Caco-2 (cell line): ENCODE measurements at regions not wholly inside any gene's neighbourhood (a gene's known extent, or its start where the extent isn't known, plus 50 kb on each side); places are given as distances from the start of the nearest gene placed in this dataset.
A peak's percentile ranks its signal among the peaks of the same experiment; 100 is the strongest.

Source experiments
- BruUV-seq: library from RNA; stranded (reverse); fragments of 400-500 nt; replicated peaks from 2 replicates; lab custom pipeline; 2021; lab: Mats Ljungman, UMichigan
- CTCF ChIA-PET: fragments of 300-600 bp; sonication (Branson Sonifier 250); formaldehyde crosslinking; loops from one replicate; lab custom pipeline; 2022; ENCODE audit warnings: antibody characterized with exemption; lab: Charles Lee
- POLR2A ChIA-PET: fragments of 300-600 bp; sonication (Branson Sonifier 250); formaldehyde crosslinking; loops from one replicate; lab custom pipeline; 2022; ENCODE audit warnings: antibody characterized with exemption; lab: Charles Lee
- DNase-seq, 2 experiments: peaks; one replicate each; pipeline versions ENCODE4 v3.0.0 to v3.0.0-alpha.2; 2020 to 2022
- H3K27me3 ChIP-seq: replicated peaks from 2 replicates; pipeline ENCODE4 v1.6.0; 2011; ENCODE audit warnings: low read length; ENCODE audit not compliant: control insufficient read depth, insufficient read depth
- H3K36me3 ChIP-seq: 2 replicates; pipeline ENCODE4 v1.5.1; 2011; ENCODE audit warnings: low read length; ENCODE audit not compliant: control insufficient read depth, insufficient read depth
- H3K4me1 ChIP-seq: fragments of 250-450 bp; sonication (Bioruptor Pico); 2 replicates; pipeline ENCODE4 v1.5.1; 2020; ENCODE audit warnings: mild to moderate bottlenecking
- H3K4me3 ChIP-seq: 2 replicates; pipeline ENCODE4 v1.5.1; 2011; ENCODE audit warnings: low read depth, mild to moderate bottlenecking, control low read depth, low read length
- H3K9me3 ChIP-seq: fragments of 250-450 bp; sonication (Bioruptor Pico); 2 replicates; pipeline ENCODE4 v1.5.1; 2020; ENCODE audit warnings: mild to moderate bottlenecking, moderate library complexity
- H3K27ac Mint-ChIP-seq: one replicate; pipeline ENCODE4 v1.8.0; 2022; ENCODE audit warnings: mixed read lengths; ENCODE audit not compliant: unreplicated experiment
- H3K27me3 Mint-ChIP-seq: one replicate; pipeline ENCODE4 v1.8.0; 2022; ENCODE audit warnings: mixed read lengths; ENCODE audit not compliant: insufficient read depth, unreplicated experiment
- H3K36me3 Mint-ChIP-seq: one replicate; pipeline ENCODE4 v1.8.0; 2022; ENCODE audit warnings: mild to moderate bottlenecking, mixed read lengths; ENCODE audit not compliant: insufficient read depth, unreplicated experiment
- H3K4me1 Mint-ChIP-seq: one replicate; pipeline ENCODE4 v1.8.0; 2022; ENCODE audit warnings: low read depth, mixed read lengths; ENCODE audit not compliant: unreplicated experiment
- H3K4me3 Mint-ChIP-seq: one replicate; pipeline ENCODE4 v1.8.0; 2022; ENCODE audit warnings: mild to moderate bottlenecking, moderate library complexity, mixed read lengths; ENCODE audit not compliant: unreplicated experiment
- H3K9me3 Mint-ChIP-seq: one replicate; pipeline ENCODE4 v1.8.0; 2022; ENCODE audit warnings: mixed read lengths; ENCODE audit not compliant: unreplicated experiment
- intact Hi-C: fragments of 100-400 bp; cut with micrococcal nuclease; formaldehyde crosslinking; loops from one replicate; pipeline ENCODE4 v1.10.0; 2022; ENCODE audit not compliant: unreplicated experiment
- TF ChIP-seq, protein P1 (sequence below), 2 experiments: fragments of 200-600 bp in 1 of 2; IDR thresholded peaks; 1 replicate in 1 of 2; 2 replicates in 1 of 2; pipeline versions ENCODE4 v1.5.1 to v1.8.0; 2011 to 2022; ENCODE audit warnings: antibody characterized with exemption in 1 of 2, control low read depth in 1 of 2, inconsistent platforms in 1 of 2, low read depth in 1 of 2, low read length in 1 of 2, mild to moderate bottlenecking in 1 of 2, moderate library complexity in 1 of 2; ENCODE audit not compliant: insufficient read depth in 1 of 2, severe bottlenecking in 1 of 2, unreplicated experiment in 1 of 2

DNA sequence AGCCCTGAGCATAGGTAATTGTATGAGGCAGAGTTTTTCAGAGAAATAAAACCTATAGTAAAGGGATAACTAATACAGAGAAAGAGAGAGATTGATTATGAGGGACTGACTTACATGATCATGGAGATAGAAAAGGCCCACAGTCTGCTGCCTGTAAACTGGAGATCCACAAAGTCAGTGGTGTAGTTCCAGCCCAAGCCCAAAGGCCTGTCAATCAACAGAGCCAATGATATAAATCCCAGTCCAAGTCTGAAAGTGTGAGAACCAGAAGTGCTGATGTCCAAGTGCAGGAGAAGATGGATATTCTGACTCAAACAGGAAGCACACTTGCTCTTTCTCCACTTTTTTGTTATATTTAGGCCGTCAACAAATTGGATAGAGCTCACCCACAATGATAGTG lies 340.1 kb upstream of the RGS18 start:
- intact Hi-C loops: no loop called here
- H3K9me3 Mint-ChIP-seq: peaks cover 6% of the 10 kb centered on the region
- H3K4me3 ChIP-seq: no peak overlapping the region
- no peaks in the 10 kb centered on the region for H3K4me1 Mint-ChIP-seq
- H3K36me3 Mint-ChIP-seq: no peaks in the 10 kb centered on the region
- H3K36me3 ChIP-seq: no peaks in the 10 kb centered on the region
- CTCF ChIA-PET: no interaction called here
- BruUV-seq: no TSS peak
- H3K27me3 Mint-ChIP-seq: no peaks in the 10 kb centered on the region
- H3K4me1 ChIP-seq: no peaks in the 10 kb centered on the region
- TF ChIP-seq, protein P1, sequence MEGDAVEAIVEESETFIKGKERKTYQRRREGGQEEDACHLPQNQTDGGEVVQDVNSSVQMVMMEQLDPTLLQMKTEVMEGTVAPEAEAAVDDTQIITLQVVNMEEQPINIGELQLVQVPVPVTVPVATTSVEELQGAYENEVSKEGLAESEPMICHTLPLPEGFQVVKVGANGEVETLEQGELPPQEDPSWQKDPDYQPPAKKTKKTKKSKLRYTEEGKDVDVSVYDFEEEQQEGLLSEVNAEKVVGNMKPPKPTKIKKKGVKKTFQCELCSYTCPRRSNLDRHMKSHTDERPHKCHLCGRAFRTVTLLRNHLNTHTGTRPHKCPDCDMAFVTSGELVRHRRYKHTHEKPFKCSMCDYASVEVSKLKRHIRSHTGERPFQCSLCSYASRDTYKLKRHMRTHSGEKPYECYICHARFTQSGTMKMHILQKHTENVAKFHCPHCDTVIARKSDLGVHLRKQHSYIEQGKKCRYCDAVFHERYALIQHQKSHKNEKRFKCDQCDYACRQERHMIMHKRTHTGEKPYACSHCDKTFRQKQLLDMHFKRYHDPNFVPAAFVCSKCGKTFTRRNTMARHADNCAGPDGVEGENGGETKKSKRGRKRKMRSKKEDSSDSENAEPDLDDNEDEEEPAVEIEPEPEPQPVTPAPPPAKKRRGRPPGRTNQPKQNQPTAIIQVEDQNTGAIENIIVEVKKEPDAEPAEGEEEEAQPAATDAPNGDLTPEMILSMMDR (IDR thresholded peaks at IDR 0.05; ENCODE audit: insufficient read depth in 1 of 2, low read depth in 1 of 2, low read length in 1 of 2, severe bottlenecking in 1 of 2, unreplicated experiment in 1 of 2): no peak
- H3K27ac Mint-ChIP-seq: no peak overlapping the region
- H3K27me3 ChIP-seq: no peaks in the 10 kb centered on the region
- DNase-seq: no peak
- no peaks in the 10 kb centered on the region for H3K9me3 ChIP-seq
- no peak overlapping the region for H3K4me3 Mint-ChIP-seq
- POLR2A ChIA-PET: no interaction called here

DNA sequence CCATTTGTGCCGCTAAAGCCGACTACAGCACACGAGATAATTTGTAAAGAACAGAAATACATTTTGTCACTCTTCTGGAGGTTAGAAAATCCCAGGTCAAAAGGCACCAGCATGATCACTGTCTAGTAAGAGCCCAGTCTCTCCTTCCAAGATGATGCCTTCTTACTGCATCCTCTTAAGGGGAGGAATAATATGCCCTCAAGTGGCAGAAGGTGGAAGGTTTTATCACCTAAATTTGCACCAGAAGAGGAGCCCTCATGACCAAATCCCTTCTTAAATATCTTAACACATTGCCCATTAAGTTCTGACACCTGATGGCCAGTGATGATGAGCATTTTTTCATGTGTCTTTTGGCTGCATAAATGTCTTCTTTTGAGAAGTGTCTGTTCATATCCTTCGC lies 326.7 kb upstream of the RGS18 start:
- BruUV-seq: no TSS peak
- H3K4me1 ChIP-seq: no peaks in the 10 kb centered on the region
- no peak overlapping the region for H3K4me3 Mint-ChIP-seq
- H3K9me3 ChIP-seq: no peaks in the 10 kb centered on the region
- POLR2A ChIA-PET: no interaction called here
- no peaks in the 10 kb centered on the region for H3K4me1 Mint-ChIP-seq
- CTCF ChIA-PET: no interaction called here
- intact Hi-C loops: no loop called here
- no peaks in the 10 kb centered on the region for H3K36me3 ChIP-seq
- no peaks in the 10 kb centered on the region for H3K36me3 Mint-ChIP-seq
- peak in 1 of 2 experiments; percentile 4 for DNase-seq
- TF ChIP-seq, protein P1 (IDR thresholded peaks at IDR 0.05; ENCODE audit: insufficient read depth in 1 of 2, low read depth in 1 of 2, low read length in 1 of 2, severe bottlenecking in 1 of 2, unreplicated experiment in 1 of 2): no peak
- no peak overlapping the region for H3K4me3 ChIP-seq
- no peak overlapping the region for H3K27ac Mint-ChIP-seq
- no peaks in the 10 kb centered on the region for H3K27me3 Mint-ChIP-seq
- H3K9me3 Mint-ChIP-seq: no peaks in the 10 kb centered on the region
- H3K27me3 ChIP-seq: no peaks in the 10 kb centered on the region

DNA sequence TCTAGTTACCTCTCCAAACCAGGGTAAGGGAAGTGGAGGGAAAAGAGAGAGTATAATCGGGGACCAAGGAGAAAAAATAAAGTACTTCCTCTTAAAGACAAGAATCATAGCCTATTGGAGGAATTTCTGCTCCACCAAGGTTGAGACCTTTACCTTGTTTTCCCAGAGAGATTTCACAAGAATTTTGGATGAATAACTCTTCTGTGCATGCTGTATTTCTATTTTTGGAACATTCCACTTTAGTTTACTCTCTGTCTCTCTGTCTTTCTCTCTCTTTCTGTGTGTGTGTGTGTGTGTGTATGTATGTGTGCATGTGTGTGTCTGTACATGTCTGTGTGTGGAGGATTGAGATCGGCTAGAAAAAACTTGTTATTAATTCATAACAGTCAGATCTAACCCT lies 318.4 kb upstream of the RGS18 start:
- H3K9me3 ChIP-seq: no peaks in the 10 kb centered on the region
- no peaks in the 10 kb centered on the region for H3K27me3 ChIP-seq
- Mint-ChIP-seq H3K4me3 (no peak overlapping the region), H3K9me3 (no peaks in the 10 kb centered on the region), H3K4me1 (no peaks in the 10 kb centered on the region), H3K27ac (no peak overlapping the region), H3K27me3 (no peaks in the 10 kb centered on the region), H3K36me3 (no peaks in the 10 kb centered on the region)
- no peaks in the 10 kb centered on the region for H3K36me3 ChIP-seq
- intact Hi-C loops: no loop called here
- no TSS peak for BruUV-seq
- H3K4me1 ChIP-seq: no peaks in the 10 kb centered on the region
- ChIA-PET POLR2A (no interaction called here), CTCF (no interaction called here)
- no peak overlapping the region for H3K4me3 ChIP-seq
- no peak for DNase-seq
- TF ChIP-seq, protein P1 (IDR thresholded peaks at IDR 0.05; ENCODE audit: insufficient read depth in 1 of 2, low read depth in 1 of 2, low read length in 1 of 2, severe bottlenecking in 1 of 2, unreplicated experiment in 1 of 2): no peak
